Inferior parietal cortex (tissue), 1 donor: ENCODE measurements at regions not wholly inside any gene's neighbourhood (a gene's known extent, or its start where the extent isn't known, plus 50 kb on each side); places are given as distances from the start of the nearest gene placed in this dataset.

Source experiments
- DNase-seq: peaks from one replicate; pipeline ENCODE4 v3.0.0-alpha.2; 2016; ENCODE audit errors: extremely low spot score

DNA sequence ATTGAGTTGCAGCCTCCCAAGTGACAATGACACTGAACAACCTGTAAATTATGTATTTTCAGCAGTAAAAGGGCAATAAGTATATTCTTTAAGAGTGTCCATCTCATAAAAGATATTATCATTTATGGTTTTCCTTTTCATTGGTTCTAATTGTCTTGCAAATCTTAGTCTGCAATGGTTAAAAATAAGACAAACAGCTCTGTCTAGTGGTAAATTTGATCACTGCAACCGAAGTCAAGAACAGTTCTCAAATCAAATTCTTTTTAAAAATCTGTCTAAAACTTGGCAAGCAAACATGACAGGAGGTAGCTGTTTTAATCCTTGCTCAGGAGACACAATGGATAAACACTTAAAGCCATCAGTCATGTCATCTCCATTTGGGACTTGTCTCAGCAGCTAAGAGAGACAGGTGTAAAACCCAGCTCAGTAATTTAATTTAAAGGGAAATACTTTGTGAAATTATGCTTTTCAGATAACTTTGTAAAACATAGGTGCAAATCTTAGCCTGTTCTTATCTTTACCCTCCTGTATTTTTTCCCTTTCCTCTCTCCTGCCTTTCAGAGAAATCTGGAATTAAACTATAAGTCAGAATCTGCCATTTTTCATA lies 150.3 kb upstream of the ARHGEF26 start:
- no peak for DNase-seq

- DNase-seq: no peak
Observed at GRCh38 chr3:153972862-153973261, 148.3 kb upstream of the ARHGEF26 start.

DNA sequence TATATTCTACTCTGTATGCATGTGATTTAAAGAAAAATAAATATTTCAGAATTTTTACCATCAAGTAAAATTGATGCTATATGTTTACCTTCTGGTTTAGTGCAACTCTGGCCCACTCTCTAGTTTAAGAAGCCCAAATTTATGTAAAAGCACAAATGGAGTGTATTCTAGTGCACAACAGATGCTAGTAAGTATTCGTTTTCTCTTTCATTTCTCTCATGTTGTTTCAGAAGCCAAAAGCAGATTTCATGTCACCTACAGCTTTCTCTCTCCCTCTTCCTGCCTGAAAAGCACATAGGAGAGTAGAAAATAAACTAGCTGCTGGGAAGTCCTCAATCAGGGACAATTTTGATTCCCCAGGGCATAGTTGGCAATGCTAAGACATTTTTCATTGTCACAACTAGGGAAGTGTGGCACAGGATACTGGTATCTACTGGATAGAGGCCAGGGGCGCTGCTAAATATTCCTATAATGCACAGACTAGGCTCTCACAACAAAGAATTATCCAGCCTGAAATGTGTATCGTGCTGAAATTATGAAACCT lies 147.4 kb upstream of the ARHGEF26 start:
- no peak for DNase-seq

DNA sequence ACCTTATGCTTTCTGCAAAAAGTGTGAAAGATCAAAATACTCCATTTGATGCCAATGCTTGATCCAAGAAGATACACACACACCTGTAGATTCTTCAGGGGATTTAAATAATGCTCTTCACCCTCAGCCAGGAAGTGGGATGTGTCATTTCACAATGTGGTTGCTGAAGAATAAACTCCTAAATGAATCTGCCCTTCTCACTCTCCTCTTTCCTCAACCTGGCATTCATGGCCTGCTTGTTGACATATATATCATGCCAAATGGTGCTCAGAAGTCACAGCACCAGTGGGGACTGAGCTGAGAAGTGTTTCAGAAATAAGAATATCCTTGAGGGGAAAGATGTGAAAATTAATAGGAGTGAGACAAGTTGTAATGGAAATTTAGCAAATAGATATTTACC lies 146.6 kb upstream of the ARHGEF26 start:
- DNase-seq: no peak

DNA sequence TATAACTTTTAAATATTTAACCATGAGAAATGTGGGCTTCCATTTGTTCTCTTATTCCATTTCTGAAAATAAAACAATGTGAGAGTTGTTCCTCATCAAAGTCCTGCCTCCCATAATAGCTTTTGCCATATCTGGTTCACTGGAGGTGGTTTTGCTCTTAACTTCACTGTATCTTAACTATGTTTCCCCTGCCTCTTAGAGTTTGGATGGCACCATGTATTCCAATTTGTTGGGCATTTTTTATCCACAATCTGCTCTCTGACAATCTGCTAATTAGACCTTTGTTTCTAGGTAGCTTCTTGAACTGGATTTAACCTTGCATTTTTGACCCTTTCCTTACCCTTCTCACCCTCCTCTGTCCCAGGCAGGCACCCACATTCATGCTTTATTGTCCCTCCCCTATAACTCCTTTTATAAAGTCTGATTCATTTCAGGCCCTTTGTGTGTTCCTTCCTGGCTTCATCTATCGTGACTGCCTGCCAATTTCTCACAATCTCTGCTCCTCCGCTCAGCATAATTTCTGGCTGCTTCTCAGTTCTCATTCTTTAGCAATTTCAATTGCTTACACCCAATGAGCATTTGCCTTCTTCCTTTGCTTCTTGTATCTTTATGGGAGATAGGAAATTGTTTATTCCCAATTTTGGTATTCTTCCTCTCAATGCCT lies 144.2 kb upstream of the ARHGEF26 start:
- DNase-seq: peak; percentile 66

DNA sequence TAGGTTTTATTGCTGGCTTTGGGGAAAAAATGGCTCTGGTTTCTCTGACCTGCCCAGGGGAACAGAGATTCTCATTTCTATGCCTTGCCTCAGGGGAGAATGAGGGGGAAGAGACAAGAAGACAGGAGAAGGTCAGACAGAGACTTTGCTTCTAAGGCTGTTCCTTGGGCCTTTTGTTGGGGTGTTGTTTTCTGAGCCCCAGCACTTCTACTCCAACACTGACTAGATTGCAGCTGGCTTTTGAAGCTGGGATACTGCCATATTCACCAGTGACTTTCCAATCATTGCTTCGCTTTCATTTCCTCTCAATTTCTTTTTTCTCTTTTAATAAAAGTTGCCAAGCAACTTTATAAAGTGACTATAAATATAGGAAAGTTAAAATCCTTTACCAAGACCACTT lies 143.2 kb upstream of the ARHGEF26 start:
- no peak for DNase-seq

DNA sequence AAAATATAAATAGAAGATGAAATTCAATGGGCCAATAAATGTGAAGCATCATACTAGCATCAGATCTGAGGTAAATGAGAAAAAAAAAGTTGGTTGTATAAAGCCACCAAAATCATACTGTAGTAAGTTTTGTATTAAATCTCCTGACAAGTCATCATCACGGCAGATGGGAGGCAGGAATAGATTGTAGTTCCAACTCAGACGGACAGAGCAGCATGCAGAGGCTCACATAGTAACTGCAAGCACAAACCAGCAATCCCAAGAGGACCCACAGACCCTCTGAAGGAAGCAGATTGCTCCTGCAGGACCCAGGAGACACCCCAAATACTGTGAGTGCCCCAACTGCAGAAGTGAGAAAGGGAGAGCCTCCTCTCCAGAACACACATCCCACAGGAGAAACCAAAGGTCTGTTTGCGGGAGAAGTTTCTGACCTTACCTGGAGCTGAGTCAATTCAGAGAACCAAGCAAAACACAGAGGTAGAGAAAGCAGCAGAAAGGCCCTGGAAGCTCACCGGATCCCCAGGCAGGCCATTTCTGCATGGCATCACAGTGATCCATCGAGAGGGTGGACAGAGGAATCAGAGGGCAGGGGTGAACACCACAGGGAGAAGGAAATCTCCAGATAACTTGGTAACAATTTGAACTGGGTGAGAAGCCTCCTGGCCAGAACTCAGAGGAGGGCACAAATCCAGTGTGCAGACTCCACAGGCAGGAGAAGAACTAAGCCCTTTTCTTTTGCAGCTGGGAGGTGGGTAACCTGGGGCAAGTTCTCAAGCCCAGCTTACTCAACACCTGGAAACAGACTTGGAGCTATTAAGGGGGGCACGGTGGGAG lies 141.6 kb upstream of the ARHGEF26 start:
- DNase-seq: no peak

- no peak for DNase-seq
Observed at GRCh38 chr3:153980252-153980590, 141.0 kb upstream of the ARHGEF26 start.

DNA sequence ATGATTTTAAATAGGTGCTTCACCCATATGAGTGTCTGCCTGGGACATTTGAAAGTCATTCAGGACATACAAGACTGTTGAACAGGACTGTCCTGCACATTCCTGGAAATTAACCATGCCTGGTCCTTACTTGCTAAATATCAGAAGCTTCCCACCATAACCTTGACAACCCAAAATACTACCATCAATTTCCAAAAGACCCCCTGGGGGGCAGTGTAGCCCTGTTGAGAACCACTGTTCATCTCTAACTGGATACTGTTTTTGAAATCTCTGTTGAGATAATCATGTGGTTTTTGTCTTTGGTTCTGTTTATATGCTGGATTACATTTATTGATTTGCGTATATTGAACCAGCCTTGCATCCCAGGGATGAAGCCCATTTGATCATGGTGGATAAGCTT lies 123.8 kb upstream of the ARHGEF26 start:
- DNase-seq: peak; percentile 32

- no peak for DNase-seq
Observed at GRCh38 chr3:154003649-154004048, 117.5 kb upstream of the ARHGEF26 start.

GRCh38 chr3:154011036-154011435 lies 110.2 kb upstream of the ARHGEF26 start:
- no peak for DNase-seq

- DNase-seq: no peak
Observed at GRCh38 chr3:154013736-154014135, 107.5 kb upstream of the ARHGEF26 start.

DNA sequence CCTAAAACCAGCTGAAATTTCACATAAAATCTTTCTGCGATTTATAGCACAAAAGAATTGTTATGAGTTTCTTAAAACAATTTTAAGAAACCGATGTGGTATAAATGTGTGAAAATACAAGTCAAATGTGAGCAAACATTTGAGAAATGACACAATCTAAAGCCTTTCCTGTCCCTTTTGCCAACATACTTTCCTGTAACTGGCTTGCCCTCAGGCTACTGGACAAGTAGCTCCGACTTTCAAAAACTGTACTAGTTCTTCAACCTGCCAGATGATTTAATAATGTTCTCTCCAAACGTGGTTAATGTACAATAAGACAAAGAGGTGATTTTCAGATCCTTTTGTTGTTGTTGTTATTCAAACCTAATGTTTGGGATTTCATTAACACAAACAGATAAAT lies 105.9 kb upstream of the ARHGEF26 start:
- DNase-seq: no peak

DNA sequence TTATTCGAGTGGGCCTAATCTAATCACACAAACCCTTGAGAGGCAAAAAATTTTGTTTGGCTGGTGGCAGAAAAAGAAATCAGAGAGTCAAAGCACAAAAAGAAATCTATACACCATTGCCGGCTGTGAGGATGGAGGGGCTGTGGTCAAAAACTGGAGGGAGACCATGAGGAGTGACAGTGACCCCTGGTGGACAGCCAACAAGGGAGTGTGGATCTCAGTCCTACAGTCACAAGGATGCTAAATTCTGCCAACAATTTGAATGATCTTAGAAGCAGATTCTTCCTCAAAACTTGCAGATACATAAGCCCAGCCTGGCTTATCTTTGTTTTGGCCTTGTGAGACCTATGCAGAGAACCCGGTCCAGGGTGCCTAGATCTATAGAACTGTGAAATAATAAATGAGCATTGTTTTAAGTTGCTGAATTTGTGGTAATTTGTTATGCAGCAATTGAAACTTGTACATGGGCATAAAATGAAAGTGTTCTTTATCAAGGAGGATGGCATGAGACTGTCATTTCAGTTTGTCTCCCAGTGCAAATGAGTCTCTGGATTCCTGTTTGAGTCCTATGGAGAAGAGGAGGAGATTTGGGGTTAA lies 103.0 kb upstream of the ARHGEF26 start:
- DNase-seq: no peak

DNA sequence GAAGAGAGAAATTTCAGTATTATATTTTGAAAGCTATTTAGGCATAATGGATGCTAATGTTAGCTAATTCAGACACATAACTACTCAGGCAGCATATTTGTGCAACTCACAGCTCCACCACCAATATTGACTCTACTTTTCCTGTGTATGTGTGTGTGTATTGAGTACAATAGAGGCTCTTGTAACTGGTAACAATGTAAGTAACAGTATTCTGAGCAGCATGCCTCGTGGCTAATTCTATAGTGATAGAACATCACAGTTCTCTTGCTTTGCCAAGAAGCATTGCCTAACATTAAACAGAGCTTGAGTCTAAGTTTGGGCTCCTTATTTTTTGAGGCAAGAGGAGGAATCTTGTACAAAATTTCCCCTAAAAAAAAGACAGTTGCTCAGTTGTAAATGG lies 98.6 kb upstream of the ARHGEF26 start:
- DNase-seq: peak; percentile 66

- peak; percentile 13 for DNase-seq
Observed at GRCh38 chr3:154023148-154023547, 98.0 kb upstream of the ARHGEF26 start.

GRCh38 chr3:154025007-154025406 lies 96.2 kb upstream of the ARHGEF26 start:
- DNase-seq: no peak

GRCh38 chr3:154029926-154030325 lies 91.3 kb upstream of the ARHGEF26 start:
- DNase-seq: no peak

- DNase-seq: no peak
Observed at GRCh38 chr3:154034797-154035330, 86.3 kb upstream of the ARHGEF26 start.

- DNase-seq: no peak
Observed at GRCh38 chr3:154040283-154040682, 80.9 kb upstream of the ARHGEF26 start.

DNA sequence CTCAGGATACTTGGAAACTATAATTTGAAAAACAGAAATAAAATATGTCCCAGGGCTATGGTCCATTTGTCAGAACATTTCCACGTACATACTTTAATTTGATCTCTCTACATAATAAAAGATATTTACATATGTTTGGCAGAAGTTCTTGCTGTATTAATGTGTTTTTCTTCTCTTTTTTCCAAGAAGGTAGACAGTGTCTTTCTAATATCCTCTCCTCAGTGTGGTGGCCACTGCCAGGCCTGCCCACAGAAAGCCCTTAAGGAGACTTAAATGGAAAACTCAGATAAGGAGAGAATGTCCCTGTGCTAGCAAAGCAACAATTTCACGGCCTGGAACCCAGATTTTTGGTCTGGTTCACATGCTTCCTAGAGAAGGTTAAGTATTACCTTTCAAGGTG lies 76.5 kb upstream of the ARHGEF26 start:
- DNase-seq: no peak

- no peak for DNase-seq
Observed at GRCh38 chr3:154050216-154050615, 71.0 kb upstream of the ARHGEF26 start.
